IPS-18c (cell line): ENCODE measurements at regions not wholly inside any gene's neighbourhood (a gene's known extent, or its start where the extent isn't known, plus 50 kb on each side); places are given as distances from the start of the nearest gene placed in this dataset.

ENCODE experiments used
- H3K4me3 ChIP-seq: 2 replicates; pipeline ENCODE4 v1.7.0; 2013; ENCODE audit warnings: low read depth, mild to moderate bottlenecking, low read length, moderate library complexity; ENCODE audit not compliant: insufficient read depth
- H3K9me3 ChIP-seq: one replicate; pipeline ENCODE4 v1.6.1; 2013; ENCODE audit warnings: mild to moderate bottlenecking, low read length, moderate library complexity; ENCODE audit not compliant: control insufficient read depth, insufficient read depth

- no peak overlapping the region for H3K4me3 ChIP-seq
- peaks cover 4% of the 10 kb centered on the region for H3K9me3 ChIP-seq
Measured at GRCh38 chr1:29641921-29642320, 405.6 kb downstream of the PTPRU start.

- Histone ChIP-seq H3K9me3 (peaks cover 4% of the 10 kb centered on the region), H3K4me3 (no peak overlapping the region)
Measured at GRCh38 chr1:29640428-29640785, 404.1 kb downstream of the PTPRU start.

GRCh38 chr1:29639741-29640427, 403.6 kb downstream of the PTPRU start:
- Histone ChIP-seq H3K9me3 (peaks cover 4% of the 10 kb centered on the region), H3K4me3 (no peak overlapping the region)

GRCh38 chr1:29639156-29639736, 402.9 kb downstream of the PTPRU start:
- peaks cover 4% of the 10 kb centered on the region for H3K9me3 ChIP-seq
- no peak overlapping the region for H3K4me3 ChIP-seq

GRCh38 chr1:29638281-29638680, 402.0 kb downstream of the PTPRU start:
- Histone ChIP-seq H3K9me3 (peaks cover 4% of the 10 kb centered on the region), H3K4me3 (no peak overlapping the region)

- Histone ChIP-seq H3K4me3 (no peak overlapping the region), H3K9me3 (peaks cover 4% of the 10 kb centered on the region)
Measured at GRCh38 chr1:29636936-29637335, 400.6 kb downstream of the PTPRU start.

GRCh38 chr1:29635501-29636263, 399.4 kb downstream of the PTPRU start:
- H3K4me3 ChIP-seq = no peak overlapping the region
- no peaks in the 10 kb centered on the region for H3K9me3 ChIP-seq

GRCh38 chr1:29634746-29635335, 398.5 kb downstream of the PTPRU start:
- H3K4me3 ChIP-seq = no peak overlapping the region

GRCh38 chr1:29634324-29634723, 398.0 kb downstream of the PTPRU start:
- Histone ChIP-seq H3K9me3 (no peaks in the 10 kb centered on the region), H3K4me3 (no peak overlapping the region)

More at GRCh38 chr1:29634746-29635335, 398.5 kb downstream of the PTPRU start:
- H3K9me3 ChIP-seq = no peaks in the 10 kb centered on the region

GRCh38 chr1:29633771-29634170, 397.4 kb downstream of the PTPRU start:
- no peaks in the 10 kb centered on the region for H3K9me3 ChIP-seq
- H3K4me3 ChIP-seq = no peak overlapping the region

GRCh38 chr1:29632806-29633615, 396.7 kb downstream of the PTPRU start:
- Histone ChIP-seq H3K9me3 (no peaks in the 10 kb centered on the region), H3K4me3 (no peak overlapping the region)

- Histone ChIP-seq H3K9me3 (no peaks in the 10 kb centered on the region), H3K4me3 (no peak overlapping the region)
Measured at GRCh38 chr1:29631836-29632805, 395.8 kb downstream of the PTPRU start.

- Histone ChIP-seq H3K9me3 (no peaks in the 10 kb centered on the region), H3K4me3 (no peak overlapping the region)
Measured at GRCh38 chr1:29631361-29631760, 395.0 kb downstream of the PTPRU start.

GRCh38 chr1:29630756-29631155, 394.4 kb downstream of the PTPRU start:
- Histone ChIP-seq H3K9me3 (no peaks in the 10 kb centered on the region), H3K4me3 (no peak overlapping the region)

GRCh38 chr1:29629814-29630516, 393.6 kb downstream of the PTPRU start:
- no peak overlapping the region for H3K4me3 ChIP-seq
- no peaks in the 10 kb centered on the region for H3K9me3 ChIP-seq

- Histone ChIP-seq H3K9me3 (no peaks in the 10 kb centered on the region), H3K4me3 (no peak overlapping the region)
Measured at GRCh38 chr1:29629401-29629800, 393.1 kb downstream of the PTPRU start.
